Smooth muscle cell (in vitro differentiated cells): ENCODE measurements at regions not wholly inside any gene's neighbourhood (a gene's known extent, or its start where the extent isn't known, plus 50 kb on each side); places are given as distances from the start of the nearest gene placed in this dataset.

ENCODE experiments used
- DNase-seq: peaks from one replicate; lab custom pipeline; 2025; ENCODE audit not compliant: unreplicated experiment; lab: John Stamatoyannopoulos, UW
- H2AFZ ChIP-seq: fragments of 200-600 bp; sonication (generic); 2 replicates; pipeline ENCODE4 v1.6.0; 2016; ENCODE audit warnings: antibody characterized with exemption, low read depth, mild to moderate bottlenecking
- H3F3A ChIP-seq: fragments of 200-600 bp; sonication (generic); 2 replicates; pipeline ENCODE4 v1.6.0; 2017; ENCODE audit warnings: antibody characterized with exemption, low read depth
- H3K27ac ChIP-seq: fragments of 200-600 bp; sonication (generic); 2 replicates; pipeline ENCODE4 v1.5.1; 2016; ENCODE audit warnings: low read depth, mild to moderate bottlenecking
- H3K27me3 ChIP-seq: fragments of 200-600 bp; sonication (generic); 2 replicates; pipeline ENCODE4 v1.6.1; 2016; ENCODE audit warnings: low read depth, mild to moderate bottlenecking
- H3K36me3 ChIP-seq: fragments of 200-600 bp; sonication (generic); 2 replicates; pipeline ENCODE4 v1.5.1; 2016; ENCODE audit warnings: low read depth
- H3K4me1 ChIP-seq: fragments of 200-600 bp; sonication (generic); 2 replicates; pipeline ENCODE4 v1.5.1; 2016; ENCODE audit warnings: low read depth
- H3K4me2 ChIP-seq: fragments of 200-600 bp; sonication (generic); 2 replicates; pipeline ENCODE4 v1.6.0; 2016; ENCODE audit warnings: mild to moderate bottlenecking
- H3K4me3 ChIP-seq: fragments of 200-600 bp; sonication (generic); 2 replicates; pipeline ENCODE4 v1.5.1; 2016; ENCODE audit warnings: mild to moderate bottlenecking
- H3K79me2 ChIP-seq: fragments of 200-600 bp; sonication (generic); 2 replicates; pipeline ENCODE4 v1.6.0; 2016; ENCODE audit warnings: low read depth, mild to moderate bottlenecking
- H3K9ac ChIP-seq: fragments of 200-600 bp; sonication (generic); 2 replicates; pipeline ENCODE4 v1.6.0; 2016; ENCODE audit warnings: low read depth
- H3K9me3 ChIP-seq: fragments of 200-600 bp; sonication (generic); replicated peaks from 2 replicates; pipeline ENCODE4 v1.5.1; 2016; ENCODE audit warnings: low read depth
- H4K20me1 ChIP-seq: fragments of 200-600 bp; sonication (generic); 2 replicates; pipeline ENCODE4 v1.6.0; 2016; ENCODE audit warnings: low read depth
- CTCF ChIP-seq: fragments of 200-600 bp; sonication (generic); IDR thresholded peaks from 2 replicates; pipeline ENCODE4 v1.5.1; 2017; ENCODE audit warnings: borderline replicate concordance, mild to moderate bottlenecking, antibody characterized with exemption; ENCODE audit not compliant: insufficient read depth, poor library complexity, severe bottlenecking
- WGBS: methylation state at CpG from one replicate; pipeline ENCODE4 v1.1.7; 2016; ENCODE audit warnings: low lambda C conversion rate; 5-methylcytosine and 5-hydroxymethylcytosine counted together

DNA sequence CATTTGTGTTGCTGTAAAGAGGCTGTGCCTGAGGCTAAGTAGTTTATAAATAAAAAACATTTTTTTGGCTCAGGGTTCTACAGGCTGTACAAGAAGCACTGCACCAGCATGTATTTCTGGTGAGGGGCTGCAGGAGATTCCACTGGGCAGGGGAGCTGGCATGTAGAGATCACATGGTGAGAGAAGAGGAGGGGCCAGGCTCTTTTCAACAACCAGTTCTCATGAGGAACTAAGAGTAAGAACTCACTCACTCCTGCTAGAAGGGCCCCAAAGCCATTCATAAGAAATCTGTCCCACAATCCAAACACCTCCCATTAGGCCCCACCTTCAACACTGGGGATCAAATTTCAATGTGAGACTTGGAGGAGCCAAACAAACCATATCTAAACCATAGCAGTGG is 214.9 kb upstream of the LMCD1 start:
- Histone ChIP-seq H3K36me3 (no peaks in the 10 kb centered on the region), H3F3A (no peaks in the 10 kb centered on the region), H3K9ac (no peak overlapping the region), H3K79me2 (no peaks in the 10 kb centered on the region), H2AFZ (no peak overlapping the region), H3K4me3 (no peak overlapping the region), H3K9me3 (no peaks in the 10 kb centered on the region), H3K27ac (no peak overlapping the region), H4K20me1 (no peaks in the 10 kb centered on the region), H3K4me1 (no peaks in the 10 kb centered on the region), H3K4me2 (no peak overlapping the region), H3K27me3 (no peaks in the 10 kb centered on the region)
- no peak for DNase-seq
- no peak for TF ChIP-seq CTCF

DNA sequence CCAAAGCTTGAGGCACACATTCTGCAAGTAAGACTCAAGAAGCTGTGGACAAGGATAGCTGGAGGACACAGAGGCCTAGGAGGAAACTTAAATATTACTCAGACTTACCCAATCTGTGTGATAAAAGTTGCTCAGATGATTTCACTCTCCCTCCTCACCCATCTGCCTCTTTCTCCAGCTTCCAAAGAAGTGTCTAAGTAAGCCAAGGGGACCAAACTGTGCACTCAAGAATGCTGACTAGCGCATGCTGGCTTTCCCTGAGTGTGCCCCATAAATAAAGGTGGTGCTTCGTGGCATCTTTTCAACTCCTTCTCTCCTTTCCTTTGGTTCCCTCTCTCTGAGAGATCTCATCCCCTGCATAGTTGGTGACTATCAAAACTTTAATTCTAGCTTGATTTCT is 211.0 kb upstream of the LMCD1 start:
- TF ChIP-seq CTCF, result no peak
- Histone ChIP-seq H3F3A (no peaks in the 10 kb centered on the region), H3K4me2 (no peak overlapping the region), H3K4me1 (no peaks in the 10 kb centered on the region), H4K20me1 (no peaks in the 10 kb centered on the region), H3K9ac (no peak overlapping the region), H3K4me3 (no peak overlapping the region), H3K79me2 (no peaks in the 10 kb centered on the region), H3K27me3 (no peaks in the 10 kb centered on the region), H3K36me3 (no peaks in the 10 kb centered on the region), H2AFZ (no peak overlapping the region), H3K9me3 (no peaks in the 10 kb centered on the region), H3K27ac (no peak overlapping the region)
- WGBS, result 97% methylated on average over 2 of the region's 2 CpGs
- DNase-seq, result no peak

- H3K4me3 ChIP-seq, result no peak overlapping the region
- no peaks in the 10 kb centered on the region for H3K36me3 ChIP-seq
- no peak overlapping the region for H3K9ac ChIP-seq
- H3K4me1 ChIP-seq, result no peaks in the 10 kb centered on the region
- no peak for TF ChIP-seq CTCF
- H3K79me2 ChIP-seq, result no peaks in the 10 kb centered on the region
- H4K20me1 ChIP-seq, result no peaks in the 10 kb centered on the region
- H3K27me3 ChIP-seq, result no peaks in the 10 kb centered on the region
- no peak overlapping the region for H2AFZ ChIP-seq
- 66% methylated on average over 2 of the region's 2 CpGs for WGBS
- no peak overlapping the region for H3K4me2 ChIP-seq
- no peaks in the 10 kb centered on the region for H3K9me3 ChIP-seq
- DNase-seq, result no peak
- H3K27ac ChIP-seq, result no peak overlapping the region
- H3F3A ChIP-seq, result no peaks in the 10 kb centered on the region
Measured at GRCh38 chr3:8296461-8296860, 205.2 kb upstream of the LMCD1 start.

DNA sequence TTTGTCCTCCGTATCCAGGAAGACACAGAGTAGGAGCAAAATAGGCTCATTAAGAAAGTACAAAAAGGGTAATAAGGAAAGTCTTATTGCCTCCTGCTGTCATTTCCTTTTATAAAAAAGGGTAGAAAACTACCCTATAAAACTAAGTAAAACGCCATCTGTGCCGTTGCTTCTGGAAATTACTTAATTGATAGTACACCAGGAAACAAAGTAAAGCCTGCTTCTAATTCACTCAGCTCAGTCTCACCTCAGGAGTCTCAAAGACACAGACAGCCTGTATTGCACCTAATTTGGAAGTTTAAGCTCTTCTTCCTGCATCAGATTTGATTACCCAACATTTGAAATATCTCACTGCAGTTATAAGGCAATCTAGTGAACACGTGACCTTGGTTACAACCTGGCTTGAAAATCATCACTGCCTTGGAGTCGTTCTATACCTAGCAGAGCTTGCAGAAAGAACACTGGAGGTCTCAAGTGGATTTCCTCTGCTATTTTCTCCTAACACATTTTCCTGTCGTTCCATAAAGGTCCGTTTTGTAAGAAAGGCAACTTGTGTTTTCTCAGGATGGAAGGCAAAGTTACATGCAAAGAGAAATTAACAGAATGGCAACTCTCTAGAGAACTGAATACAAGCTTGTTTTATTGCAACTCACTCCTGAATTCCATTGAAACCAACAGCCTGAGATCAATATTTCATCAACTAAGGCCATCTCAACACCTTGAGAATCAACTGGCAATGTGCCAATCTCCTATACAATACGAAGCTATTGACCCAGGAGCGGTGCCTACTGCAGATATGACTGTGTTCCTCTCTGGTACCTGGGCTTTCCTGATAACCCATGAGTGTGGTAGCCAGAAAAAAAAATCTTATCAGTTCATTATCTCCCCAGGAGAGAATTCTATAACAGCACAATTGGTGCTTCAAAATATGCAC is 203.3 kb upstream of the LMCD1 start:
- H3F3A ChIP-seq, result no peaks in the 10 kb centered on the region

More for the DNA sequence above, 203.3 kb upstream of the LMCD1 start:
- Histone ChIP-seq H3K4me3 (no peak overlapping the region), H3K27ac (no peak overlapping the region), H3K27me3 (peaks cover 2% of the 10 kb centered on the region), H3K9ac (no peak overlapping the region), H3K9me3 (no peaks in the 10 kb centered on the region), H3K79me2 (no peaks in the 10 kb centered on the region), H3K4me1 (no peaks in the 10 kb centered on the region), H4K20me1 (no peaks in the 10 kb centered on the region), H3K4me2 (no peak overlapping the region), H2AFZ (no peak overlapping the region), H3K36me3 (no peaks in the 10 kb centered on the region)
- TF ChIP-seq CTCF, result no peak
- 85% methylated on average over 9 of the region's 9 CpGs for WGBS
- DNase-seq, result no peak
